ENCODE measurements at regions not wholly inside any gene's neighbourhood (a gene's known extent, or its start where the extent isn't known, plus 50 kb on each side); places are given as distances from the start of the nearest gene placed in this dataset.

DNA sequence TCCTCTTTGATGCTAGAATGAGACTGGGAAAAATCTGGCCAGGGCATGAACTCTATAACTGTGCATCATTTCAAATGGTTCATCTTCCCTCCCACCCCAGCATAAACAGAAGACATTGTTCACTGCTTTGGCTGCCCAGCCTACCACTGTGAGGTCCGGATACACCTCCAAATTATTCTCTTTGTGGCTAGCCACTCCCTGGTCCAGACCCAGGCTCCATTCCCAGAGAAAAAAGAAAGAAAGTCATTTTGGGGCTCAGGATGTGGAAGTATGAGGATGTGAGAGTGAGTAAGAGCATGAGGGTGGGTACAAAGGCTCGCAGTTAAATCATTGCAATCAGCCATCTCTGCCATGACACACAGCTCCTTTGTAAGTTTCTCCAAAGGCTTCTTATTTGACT, 559.2 kb downstream of the PSAT1 start:
- Histone ChIP-seq H3K27me3 (no peaks in the 10 kb centered on the region), H3K9ac (no peak overlapping the region), H4K20me1 (no peaks in the 10 kb centered on the region), H3K27ac (no peak overlapping the region), H3K36me3 (no peaks in the 10 kb centered on the region), H3K4me1 (no peaks in the 10 kb centered on the region), H3K4me3 (no peak overlapping the region), H3K4me2 (no peak overlapping the region), H3K9me3 (no peaks in the 10 kb centered on the region)
- no peak for TF ChIP-seq Cebpa-rat (IDR thresholded peaks at IDR 0.05)

DNA sequence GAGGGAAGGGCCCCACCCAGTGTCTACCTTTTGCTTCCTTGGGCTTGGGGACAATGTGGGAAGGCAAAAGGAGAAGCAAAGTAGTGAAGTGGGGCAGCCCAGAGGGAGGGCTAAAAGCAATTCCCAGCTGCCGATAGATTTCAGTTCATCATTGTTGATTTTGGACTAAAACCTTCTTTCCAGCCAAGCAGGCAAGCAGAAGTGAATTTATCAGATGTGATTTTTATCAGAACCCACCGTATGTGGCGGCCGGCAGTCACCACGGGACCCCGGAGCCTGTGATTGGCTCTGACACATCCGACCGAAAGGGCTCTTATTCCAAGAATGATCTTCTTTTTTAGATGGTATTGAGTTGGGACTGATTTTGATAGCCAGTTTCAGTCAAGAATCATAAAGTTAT, 559.9 kb downstream of the PSAT1 start:
- no peak overlapping the region for H3K4me2 ChIP-seq
- H4K20me1 ChIP-seq = no peaks in the 10 kb centered on the region
- H3K4me1 ChIP-seq = no peaks in the 10 kb centered on the region
- H3K4me3 ChIP-seq = no peak overlapping the region
- H3K27ac ChIP-seq = no peak overlapping the region
- no peaks in the 10 kb centered on the region for H3K9me3 ChIP-seq
- H3K9ac ChIP-seq = no peak overlapping the region
- no peaks in the 10 kb centered on the region for H3K27me3 ChIP-seq
- no peaks in the 10 kb centered on the region for H3K36me3 ChIP-seq
- TF ChIP-seq Cebpa-rat (IDR thresholded peaks at IDR 0.05) = no peak

DNA sequence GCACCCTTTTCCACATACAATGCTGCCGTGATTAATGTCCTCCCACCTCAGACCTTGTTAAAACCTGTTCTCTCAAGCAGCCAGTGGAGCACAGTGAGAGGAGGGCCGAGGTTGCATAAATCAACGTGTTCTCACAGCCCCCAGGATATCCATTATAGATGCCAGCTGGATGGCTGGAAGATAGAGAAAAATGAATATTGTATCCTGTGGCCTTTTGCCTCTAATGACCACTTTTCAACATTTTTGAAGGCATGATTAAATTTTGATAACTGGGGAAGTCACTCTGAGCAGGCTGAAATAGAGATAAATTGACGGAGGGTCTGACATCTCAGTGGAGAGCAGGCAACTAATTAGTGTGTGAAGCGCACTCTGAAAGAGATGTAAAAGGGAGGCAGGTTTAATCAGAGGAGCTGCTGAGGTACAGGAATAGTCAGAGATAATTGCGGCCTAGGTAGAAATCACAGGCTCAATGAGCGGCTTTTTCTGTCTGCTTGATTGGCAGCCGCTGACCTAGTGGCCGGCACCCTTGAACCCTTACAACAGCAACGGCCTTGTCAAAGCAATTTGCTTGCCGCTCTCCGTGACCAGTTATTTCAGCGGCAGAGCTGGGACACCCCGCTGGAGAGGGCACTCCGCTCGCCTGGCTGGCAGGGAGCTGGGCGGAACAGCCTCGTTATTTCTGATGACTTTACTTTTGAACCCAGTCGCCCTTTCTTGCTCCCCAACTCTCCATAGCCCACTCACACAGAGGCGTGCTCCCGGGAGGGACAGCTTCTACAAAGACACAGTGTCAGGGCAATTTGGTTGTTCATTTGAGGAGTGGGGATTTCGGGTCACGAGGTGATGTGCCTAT, 560.7 kb downstream of the PSAT1 start:
- no peaks in the 10 kb centered on the region for H3K4me1 ChIP-seq
- no peaks in the 10 kb centered on the region for H3K9me3 ChIP-seq
- H3K9ac ChIP-seq = no peak overlapping the region
- H3K27me3 ChIP-seq = no peaks in the 10 kb centered on the region
- no peaks in the 10 kb centered on the region for H4K20me1 ChIP-seq
- H3K4me3 ChIP-seq = no peak overlapping the region
- TF ChIP-seq Cebpa-rat (IDR thresholded peaks at IDR 0.05) = no peak
- no peak overlapping the region for H3K4me2 ChIP-seq
- H3K27ac ChIP-seq = no peak overlapping the region
- no peaks in the 10 kb centered on the region for H3K36me3 ChIP-seq

DNA sequence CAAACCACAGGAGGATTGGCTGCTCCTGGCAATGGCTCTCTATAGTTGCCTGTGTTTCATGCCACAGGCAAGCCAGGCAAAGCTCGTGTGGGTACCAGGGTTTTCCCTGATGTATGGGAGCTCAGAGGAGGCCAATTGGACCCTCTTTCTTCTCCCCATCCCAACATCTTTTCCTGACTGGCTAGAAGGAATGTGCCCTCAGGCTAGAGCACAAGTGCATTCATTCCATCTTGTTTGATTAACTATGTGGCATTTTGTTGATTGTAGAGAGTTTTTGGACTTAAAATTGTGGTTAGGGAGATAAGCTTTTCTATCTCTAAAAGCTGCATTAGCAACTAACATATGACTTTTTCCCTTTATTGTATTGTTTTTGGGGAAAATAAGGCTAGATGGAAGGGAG, 561.3 kb downstream of the PSAT1 start:
- no peak for TF ChIP-seq Cebpa-rat (IDR thresholded peaks at IDR 0.05)
- H3K4me1 ChIP-seq = no peaks in the 10 kb centered on the region
- no peak overlapping the region for H3K27ac ChIP-seq
- H4K20me1 ChIP-seq = no peaks in the 10 kb centered on the region
- no peak overlapping the region for H3K9ac ChIP-seq
- H3K9me3 ChIP-seq = no peaks in the 10 kb centered on the region
- H3K36me3 ChIP-seq = no peaks in the 10 kb centered on the region
- no peak overlapping the region for H3K4me3 ChIP-seq
- no peak overlapping the region for H3K4me2 ChIP-seq
- H3K27me3 ChIP-seq = no peaks in the 10 kb centered on the region

DNA sequence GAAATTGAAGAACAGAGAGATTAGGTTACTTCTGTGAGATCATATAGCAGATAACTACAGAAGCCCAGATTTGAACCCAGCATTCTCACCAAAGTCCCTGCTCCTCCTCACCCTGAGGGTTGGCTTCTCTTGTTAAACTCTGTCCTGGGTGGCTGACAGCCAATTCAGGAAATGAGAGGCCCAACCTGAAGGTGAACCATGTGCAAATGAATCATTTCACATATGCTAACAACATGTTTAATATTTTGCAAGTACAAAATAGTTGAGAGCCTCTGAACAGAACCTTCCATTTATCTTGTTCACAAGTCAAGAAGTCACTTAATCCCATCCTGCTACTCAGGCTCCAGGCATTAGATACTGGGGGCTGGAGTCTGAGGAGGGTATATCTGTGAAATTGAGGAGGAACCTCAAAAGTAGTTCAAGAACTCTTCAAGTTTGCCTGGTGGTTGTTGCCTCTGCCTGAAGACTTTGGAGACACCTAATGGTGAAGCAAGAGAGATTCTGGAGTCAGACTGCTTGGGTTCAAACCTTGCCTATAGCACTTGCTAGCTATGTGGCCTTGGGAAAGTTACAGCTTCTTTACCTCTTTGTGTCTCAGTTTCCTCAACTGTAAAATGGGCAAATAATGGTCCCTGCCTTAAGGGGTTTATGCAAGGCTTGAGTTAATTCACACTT, 564.0 kb downstream of the PSAT1 start:
- Histone ChIP-seq H3K27ac (no peak overlapping the region), H3K4me3 (no peak overlapping the region), H4K20me1 (no peaks in the 10 kb centered on the region), H3K36me3 (no peaks in the 10 kb centered on the region), H3K4me2 (no peak overlapping the region), H3K27me3 (no peaks in the 10 kb centered on the region), H3K9me3 (no peaks in the 10 kb centered on the region), H3K9ac (no peak overlapping the region), H3K4me1 (no peaks in the 10 kb centered on the region)
- TF ChIP-seq Cebpa-rat (IDR thresholded peaks at IDR 0.05) = no peak

DNA sequence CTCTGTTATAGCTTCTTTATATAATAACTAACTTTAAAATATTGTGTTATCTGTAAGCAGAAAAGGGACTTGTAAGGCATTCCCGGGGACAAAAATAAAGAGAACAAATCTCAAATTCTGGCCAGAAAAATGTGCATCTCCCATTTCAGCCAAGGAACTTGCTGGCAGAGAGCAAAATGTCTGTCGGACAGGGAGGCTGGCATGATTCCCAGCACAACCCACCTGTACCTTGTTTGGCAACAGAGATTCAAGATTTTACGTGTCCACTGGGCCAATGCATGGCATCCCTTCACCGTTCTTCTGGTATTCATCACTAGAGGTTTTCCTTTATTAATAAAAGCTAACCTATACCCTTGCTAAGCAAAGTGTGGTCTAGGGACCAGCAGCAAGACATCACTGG, 566.6 kb downstream of the PSAT1 start:
- Histone ChIP-seq H3K27me3 (no peaks in the 10 kb centered on the region), H3K9me3 (no peaks in the 10 kb centered on the region), H3K4me1 (no peaks in the 10 kb centered on the region), H3K4me3 (no peak overlapping the region), H3K4me2 (no peak overlapping the region), H3K9ac (no peak overlapping the region), H3K36me3 (no peaks in the 10 kb centered on the region), H3K27ac (no peak overlapping the region), H4K20me1 (no peaks in the 10 kb centered on the region)
- TF ChIP-seq Cebpa-rat (IDR thresholded peaks at IDR 0.05) = no peak

DNA sequence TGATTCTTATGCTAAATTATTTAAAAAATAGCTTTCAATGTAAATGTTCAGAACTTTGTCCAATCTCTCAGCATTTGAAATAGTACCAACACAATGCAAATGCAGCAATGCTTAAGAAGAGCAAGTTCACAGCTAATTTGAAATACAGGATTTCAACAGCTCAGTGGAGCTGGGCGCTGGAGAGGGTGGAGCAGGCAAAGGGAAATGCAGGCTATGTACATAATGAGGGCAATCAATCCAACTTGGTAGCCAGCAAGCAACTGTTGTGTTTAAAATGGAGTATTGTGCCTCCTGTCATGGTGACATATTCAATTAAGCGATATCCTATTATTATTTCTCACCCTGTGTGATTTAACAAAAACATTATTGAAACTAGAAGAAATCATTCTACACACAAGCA, 568.8 kb downstream of the PSAT1 start:
- Histone ChIP-seq H3K4me2 (no peak overlapping the region), H3K27me3 (no peaks in the 10 kb centered on the region), H3K27ac (no peak overlapping the region)

DNA sequence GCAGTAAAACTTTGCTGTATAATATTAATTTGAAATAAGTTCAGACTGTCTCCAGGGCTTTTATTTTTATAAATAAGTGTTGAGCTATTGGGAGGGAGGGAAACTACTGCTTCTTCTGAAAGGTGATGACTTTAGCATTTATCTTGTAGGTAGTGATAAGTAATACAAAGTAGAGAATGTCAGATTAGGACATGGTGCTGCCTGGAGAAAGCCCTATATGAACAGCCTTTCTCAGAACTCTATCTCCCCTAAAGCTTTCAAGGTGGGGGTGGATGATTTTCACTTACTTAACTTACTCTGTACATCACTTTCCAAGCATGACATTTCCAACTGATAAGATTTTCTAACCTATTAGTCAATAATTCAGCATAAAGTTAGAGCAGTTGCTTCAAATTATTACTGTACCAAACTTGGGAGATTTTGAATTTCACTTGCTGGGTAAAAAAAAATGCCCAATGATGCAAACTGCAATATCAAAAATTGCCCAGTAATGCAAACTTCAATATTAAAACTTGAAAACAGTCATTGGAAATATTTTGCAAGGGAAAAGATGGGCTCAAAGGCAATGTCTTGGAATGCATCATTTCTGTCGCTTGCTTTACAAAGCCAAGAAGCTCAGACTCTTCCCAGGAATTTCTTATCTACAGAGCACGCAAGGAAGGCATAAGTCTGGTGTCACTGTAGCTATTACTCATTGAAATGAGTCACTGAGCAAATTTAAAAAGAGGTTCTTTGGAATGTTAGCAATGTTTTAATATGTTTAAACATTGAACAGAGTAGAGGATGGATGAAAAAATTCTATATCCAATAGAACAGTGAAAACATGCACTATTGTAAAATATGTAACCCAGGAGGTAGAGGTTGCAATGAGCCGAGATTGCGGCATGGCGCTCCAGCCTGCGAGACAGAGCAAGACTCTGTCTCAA, 569.5 kb downstream of the PSAT1 start:
- Histone ChIP-seq H3K36me3 (no peaks in the 10 kb centered on the region), H3K4me3 (no peak overlapping the region), H3K27ac (no peak overlapping the region), H3K9ac (no peak overlapping the region), H3K4me2 (no peak overlapping the region), H4K20me1 (no peaks in the 10 kb centered on the region), H3K27me3 (no peaks in the 10 kb centered on the region), H3K9me3 (no peaks in the 10 kb centered on the region), H3K4me1 (no peaks in the 10 kb centered on the region)
- TF ChIP-seq Cebpa-rat (IDR thresholded peaks at IDR 0.05) = no peak

More for the DNA sequence above, 568.8 kb downstream of the PSAT1 start:
- Histone ChIP-seq H3K9ac (no peak overlapping the region), H4K20me1 (no peaks in the 10 kb centered on the region), H3K36me3 (no peaks in the 10 kb centered on the region), H3K4me3 (no peak overlapping the region), H3K4me1 (no peaks in the 10 kb centered on the region), H3K9me3 (no peaks in the 10 kb centered on the region)
- TF ChIP-seq Cebpa-rat (IDR thresholded peaks at IDR 0.05) = no peak

DNA sequence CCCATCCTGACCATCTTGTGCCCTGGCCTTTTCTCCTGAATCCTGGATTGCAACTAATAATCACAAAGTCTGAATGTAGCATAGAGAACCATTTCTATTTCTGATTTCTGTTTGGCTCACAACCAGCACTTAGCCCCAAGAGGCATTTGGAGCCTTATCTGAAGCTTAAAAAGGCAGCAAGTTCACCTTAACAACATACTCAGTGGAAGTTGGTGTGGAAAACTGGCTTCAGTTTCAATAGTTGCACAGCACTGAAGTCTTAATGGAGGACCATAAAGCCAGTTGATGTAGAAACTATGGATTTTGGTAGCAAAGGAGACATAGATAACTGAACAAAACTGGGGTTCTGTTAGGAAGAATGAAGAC, 574.1 kb downstream of the PSAT1 start:
- Histone ChIP-seq H3K27me3 (no peaks in the 10 kb centered on the region), H3K4me1 (no peaks in the 10 kb centered on the region), H3K9me3 (no peaks in the 10 kb centered on the region), H3K9ac (no peak overlapping the region), H3K4me2 (no peak overlapping the region), H3K27ac (no peak overlapping the region), H4K20me1 (no peaks in the 10 kb centered on the region), H3K36me3 (no peaks in the 10 kb centered on the region), H3K4me3 (no peak overlapping the region)
- no peak for TF ChIP-seq Cebpa-rat (IDR thresholded peaks at IDR 0.05)

Data from BLaER1 (cell line).